HepG2 (cell line): ENCODE measurements at regions not wholly inside any gene's neighbourhood (a gene's known extent, or its start where the extent isn't known, plus 50 kb on each side); places are given as distances from the start of the nearest gene placed in this dataset.

Experiments used
- MBD4 ChIP-seq: IDR thresholded peaks from 2 replicates; pipeline ENCODE4 v1.6.1; 2012; ENCODE audit warnings: low read length, inconsistent platforms, borderline replicate concordance
- MED13 ChIP-seq: sonication (generic); formaldehyde crosslinking; IDR thresholded peaks from 2 replicates; pipeline ENCODE4 v1.5.0; 2020; ENCODE audit warnings: missing genetic modification reagents
- SP4 ChIP-seq: sonication (generic); formaldehyde crosslinking; IDR thresholded peaks from 2 replicates; pipeline ENCODE4 v1.8.1; 2023; ENCODE audit warnings: mild to moderate bottlenecking, missing genetic modification reagents
- YY1 ChIP-seq: IDR thresholded peaks from 2 replicates; pipeline ENCODE4 v1.6.1; 2011; ENCODE audit warnings: low read length, low read depth, moderate library complexity, mild to moderate bottlenecking; ENCODE audit not compliant: insufficient read depth, insufficient replicate concordance
- ZNF10 ChIP-seq: sonication (generic); formaldehyde crosslinking; IDR thresholded peaks from 2 replicates; pipeline ENCODE4 v1.4.0; 2020; ENCODE audit warnings: mild to moderate bottlenecking, low read depth, missing genetic modification reagents, borderline replicate concordance
- ZNF678 ChIP-seq: sonication (generic); formaldehyde crosslinking; IDR thresholded peaks from 2 replicates; pipeline ENCODE4 v1.4.0; 2020; ENCODE audit warnings: mild to moderate bottlenecking, missing genetic modification reagents
- TF ChIP-seq, protein P1 (sequence below): sonication (generic); formaldehyde crosslinking; IDR thresholded peaks from 2 replicates; pipeline ENCODE4; 2020; ENCODE audit warnings: missing genetic modification reagents, mild to moderate bottlenecking, borderline replicate concordance
- TF ChIP-seq, protein P2 (sequence below): sonication (generic); formaldehyde crosslinking; IDR thresholded peaks from 2 replicates; pipeline ENCODE4 v1.4.0; 2020; ENCODE audit warnings: mild to moderate bottlenecking, missing genetic modification reagents
- TF ChIP-seq, protein P3 (sequence below): sonication (generic); formaldehyde crosslinking; IDR thresholded peaks from 2 replicates; pipeline ENCODE4 v1.4.0; 2020; ENCODE audit warnings: missing genetic modification reagents

DNA sequence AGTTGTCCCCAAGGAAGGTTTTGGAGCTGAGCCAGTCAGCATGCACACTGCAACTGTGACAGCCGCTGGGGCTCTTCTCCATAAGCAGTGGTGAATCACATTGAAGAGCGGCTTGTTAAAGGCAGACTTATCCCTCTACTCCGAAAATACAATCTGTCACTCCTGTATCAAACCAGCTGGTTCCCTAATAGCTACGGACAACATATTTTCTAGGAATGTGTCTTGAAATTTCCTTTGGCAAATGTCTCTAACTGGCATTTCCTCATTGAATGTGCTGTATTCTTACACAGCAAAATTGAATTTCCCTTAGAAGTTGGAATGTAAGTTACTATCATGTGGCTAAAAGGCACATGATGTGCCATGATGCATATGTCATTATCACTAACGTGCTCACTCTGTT, 104.0 kb upstream of the GPR12 start (continued):
- TF ChIP-seq, protein P1, sequence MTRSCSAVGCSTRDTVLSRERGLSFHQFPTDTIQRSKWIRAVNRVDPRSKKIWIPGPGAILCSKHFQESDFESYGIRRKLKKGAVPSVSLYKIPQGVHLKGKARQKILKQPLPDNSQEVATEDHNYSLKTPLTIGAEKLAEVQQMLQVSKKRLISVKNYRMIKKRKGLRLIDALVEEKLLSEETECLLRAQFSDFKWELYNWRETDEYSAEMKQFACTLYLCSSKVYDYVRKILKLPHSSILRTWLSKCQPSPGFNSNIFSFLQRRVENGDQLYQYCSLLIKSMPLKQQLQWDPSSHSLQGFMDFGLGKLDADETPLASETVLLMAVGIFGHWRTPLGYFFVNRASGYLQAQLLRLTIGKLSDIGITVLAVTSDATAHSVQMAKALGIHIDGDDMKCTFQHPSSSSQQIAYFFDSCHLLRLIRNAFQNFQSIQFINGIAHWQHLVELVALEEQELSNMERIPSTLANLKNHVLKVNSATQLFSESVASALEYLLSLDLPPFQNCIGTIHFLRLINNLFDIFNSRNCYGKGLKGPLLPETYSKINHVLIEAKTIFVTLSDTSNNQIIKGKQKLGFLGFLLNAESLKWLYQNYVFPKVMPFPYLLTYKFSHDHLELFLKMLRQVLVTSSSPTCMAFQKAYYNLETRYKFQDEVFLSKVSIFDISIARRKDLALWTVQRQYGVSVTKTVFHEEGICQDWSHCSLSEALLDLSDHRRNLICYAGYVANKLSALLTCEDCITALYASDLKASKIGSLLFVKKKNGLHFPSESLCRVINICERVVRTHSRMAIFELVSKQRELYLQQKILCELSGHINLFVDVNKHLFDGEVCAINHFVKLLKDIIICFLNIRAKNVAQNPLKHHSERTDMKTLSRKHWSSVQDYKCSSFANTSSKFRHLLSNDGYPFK (CRISPR knock-in tag): no peak
- TF ChIP-seq MED13 (no peak), ZNF10 (CRISPR knock-in tag) (no peak), YY1 (no peak), ZNF678 (CRISPR knock-in tag) (no peak), SP4 (CRISPR knock-in tag) (no peak), MBD4 (no peak)
- TF ChIP-seq, protein P2, sequence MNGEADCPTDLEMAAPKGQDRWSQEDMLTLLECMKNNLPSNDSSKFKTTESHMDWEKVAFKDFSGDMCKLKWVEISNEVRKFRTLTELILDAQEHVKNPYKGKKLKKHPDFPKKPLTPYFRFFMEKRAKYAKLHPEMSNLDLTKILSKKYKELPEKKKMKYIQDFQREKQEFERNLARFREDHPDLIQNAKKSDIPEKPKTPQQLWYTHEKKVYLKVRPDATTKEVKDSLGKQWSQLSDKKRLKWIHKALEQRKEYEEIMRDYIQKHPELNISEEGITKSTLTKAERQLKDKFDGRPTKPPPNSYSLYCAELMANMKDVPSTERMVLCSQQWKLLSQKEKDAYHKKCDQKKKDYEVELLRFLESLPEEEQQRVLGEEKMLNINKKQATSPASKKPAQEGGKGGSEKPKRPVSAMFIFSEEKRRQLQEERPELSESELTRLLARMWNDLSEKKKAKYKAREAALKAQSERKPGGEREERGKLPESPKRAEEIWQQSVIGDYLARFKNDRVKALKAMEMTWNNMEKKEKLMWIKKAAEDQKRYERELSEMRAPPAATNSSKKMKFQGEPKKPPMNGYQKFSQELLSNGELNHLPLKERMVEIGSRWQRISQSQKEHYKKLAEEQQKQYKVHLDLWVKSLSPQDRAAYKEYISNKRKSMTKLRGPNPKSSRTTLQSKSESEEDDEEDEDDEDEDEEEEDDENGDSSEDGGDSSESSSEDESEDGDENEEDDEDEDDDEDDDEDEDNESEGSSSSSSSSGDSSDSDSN (CRISPR knock-in tag): no peak
- TF ChIP-seq, protein P3, sequence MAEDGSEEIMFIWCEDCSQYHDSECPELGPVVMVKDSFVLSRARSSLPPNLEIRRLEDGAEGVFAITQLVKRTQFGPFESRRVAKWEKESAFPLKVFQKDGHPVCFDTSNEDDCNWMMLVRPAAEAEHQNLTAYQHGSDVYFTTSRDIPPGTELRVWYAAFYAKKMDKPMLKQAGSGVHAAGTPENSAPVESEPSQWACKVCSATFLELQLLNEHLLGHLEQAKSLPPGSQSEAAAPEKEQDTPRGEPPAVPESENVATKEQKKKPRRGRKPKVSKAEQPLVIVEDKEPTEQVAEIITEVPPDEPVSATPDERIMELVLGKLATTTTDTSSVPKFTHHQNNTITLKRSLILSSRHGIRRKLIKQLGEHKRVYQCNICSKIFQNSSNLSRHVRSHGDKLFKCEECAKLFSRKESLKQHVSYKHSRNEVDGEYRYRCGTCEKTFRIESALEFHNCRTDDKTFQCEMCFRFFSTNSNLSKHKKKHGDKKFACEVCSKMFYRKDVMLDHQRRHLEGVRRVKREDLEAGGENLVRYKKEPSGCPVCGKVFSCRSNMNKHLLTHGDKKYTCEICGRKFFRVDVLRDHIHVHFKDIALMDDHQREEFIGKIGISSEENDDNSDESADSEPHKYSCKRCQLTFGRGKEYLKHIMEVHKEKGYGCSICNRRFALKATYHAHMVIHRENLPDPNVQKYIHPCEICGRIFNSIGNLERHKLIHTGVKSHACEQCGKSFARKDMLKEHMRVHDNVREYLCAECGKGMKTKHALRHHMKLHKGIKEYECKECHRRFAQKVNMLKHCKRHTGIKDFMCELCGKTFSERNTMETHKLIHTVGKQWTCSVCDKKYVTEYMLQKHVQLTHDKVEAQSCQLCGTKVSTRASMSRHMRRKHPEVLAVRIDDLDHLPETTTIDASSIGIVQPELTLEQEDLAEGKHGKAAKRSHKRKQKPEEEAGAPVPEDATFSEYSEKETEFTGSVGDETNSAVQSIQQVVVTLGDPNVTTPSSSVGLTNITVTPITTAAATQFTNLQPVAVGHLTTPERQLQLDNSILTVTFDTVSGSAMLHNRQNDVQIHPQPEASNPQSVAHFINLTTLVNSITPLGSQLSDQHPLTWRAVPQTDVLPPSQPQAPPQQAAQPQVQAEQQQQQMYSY (CRISPR knock-in tag): no peak
